GM12878 (cell line): ENCODE measurements at regions not wholly inside any gene's neighbourhood (a gene's known extent, or its start where the extent isn't known, plus 50 kb on each side); places are given as distances from the start of the nearest gene placed in this dataset.

Source experiments
- ATAC-seq: fragments of 200-7000 bp; cut with Tn5 transposase; 3 replicates; pipeline ENCODE4 v1.9.1; 2020; ENCODE audit warnings: mild to moderate bottlenecking, moderate library complexity
- BruUV-seq: library from RNA; stranded (reverse); fragments of 400-500 nt; replicated peaks from 2 replicates; lab custom pipeline; 2021; lab: Mats Ljungman, UMichigan
- CTCF ChIA-PET: fragments of 300-600 bp; sonication (Branson Sonifier 250); formaldehyde crosslinking; extraction: SDS; loops from one replicate; lab custom pipeline; 2021; ENCODE audit warnings: inconsistent platforms; lab: Yijun Ruan, JAX
- POLR2A ChIA-PET: fragments of 350-600 bp; formaldehyde crosslinking; extraction: SDS; loops from one replicate; lab custom pipeline; 2021; ENCODE audit warnings: inconsistent platforms; lab: Charles Lee
- RAD21 ChIA-PET: fragments of 300-600 bp; sonication (Branson Sonifier 250); formaldehyde crosslinking; loops from one replicate; lab custom pipeline; 2023; ENCODE audit warnings: antibody characterized with exemption; ENCODE audit not compliant: unreplicated experiment; lab: Charles Lee
- SMC1A ChIA-PET: fragments of 300-600 bp; sonication (Branson Sonifier 250); formaldehyde crosslinking; loops from one replicate; lab custom pipeline; 2023; ENCODE audit not compliant: unreplicated experiment, uncharacterized antibody; lab: Charles Lee
- DNase-seq: peaks from one replicate; pipeline ENCODE4 v3.0.0-alpha.2; 2011; ENCODE audit warnings: low read depth, low spot score
- FAIRE-seq: peaks from 3 replicates; lab custom pipeline; 2011; peaks lifted over from hg19 to GRCh38; lab: Jason Lieb, UNC
- H2AFZ ChIP-seq: 2 replicates; pipeline ENCODE4 v1.6.0; 2011; ENCODE audit warnings: low read depth, low read length, control low read depth; ENCODE audit not compliant: control insufficient read depth
- H3K27ac ChIP-seq: 2 replicates; pipeline ENCODE4 v1.5.1; 2011; ENCODE audit warnings: control low read depth; ENCODE audit not compliant: control insufficient read depth, insufficient read depth
- H3K27me3 ChIP-seq, 2 experiments: replicated peaks in 1 of 2; 2 replicates each; pipeline versions ENCODE4 v1.6.0 to v1.6.1; 2011; ENCODE audit warnings: low read length in 1 of 2; ENCODE audit not compliant: control insufficient read depth in 2 of 2, insufficient read depth in 2 of 2
- H3K36me3 ChIP-seq, 2 experiments: 2 replicates each; pipeline ENCODE4 v1.5.1; 2011; ENCODE audit warnings: low read length in 1 of 2; ENCODE audit not compliant: control insufficient read depth in 2 of 2, insufficient read depth in 2 of 2
- H3K4me1 ChIP-seq: 2 replicates; pipeline ENCODE4 v1.6.1; 2011; ENCODE audit warnings: mild to moderate bottlenecking, low read length, moderate library complexity, mixed read lengths; ENCODE audit not compliant: control insufficient read depth, insufficient read depth
- H3K4me2 ChIP-seq: 2 replicates; pipeline ENCODE4 v1.6.0; 2011; ENCODE audit warnings: control low read depth; ENCODE audit not compliant: control insufficient read depth, insufficient read depth
- H3K4me3 ChIP-seq: fragments of 200-600 bp; sonication (generic); 2 replicates; pipeline ENCODE4 v1.5.1; 2016
- H3K79me2 ChIP-seq: 2 replicates; pipeline ENCODE4 v1.6.0; 2011; ENCODE audit warnings: low read length; ENCODE audit not compliant: control insufficient read depth, insufficient read depth
- H3K9ac ChIP-seq: 2 replicates; pipeline ENCODE4 v1.8.0; 2011; ENCODE audit warnings: low read length, control low read depth, mixed read lengths; ENCODE audit not compliant: control insufficient read depth, insufficient read depth
- H3K9me3 ChIP-seq: replicated peaks from 3 replicates; pipeline ENCODE4 v1.5.1; 2011; ENCODE audit warnings: mild to moderate bottlenecking, low read length; ENCODE audit not compliant: control insufficient read depth, insufficient read depth
- H4K20me1 ChIP-seq: 2 replicates; pipeline ENCODE4 v1.6.0; 2011; ENCODE audit not compliant: control insufficient read depth, insufficient read depth
- EP300 ChIP-seq, 2 experiments: fragments of 150-350 bp in 1 of 2; IDR thresholded peaks; 2 replicates each; pipeline ENCODE4 v1.6.1; 2011 to 2012; ENCODE audit warnings: low read depth in 2 of 2, low read length in 2 of 2, borderline replicate concordance in 1 of 2, improper control_type of control experiment in 1 of 2, inconsistent platforms in 1 of 2; ENCODE audit not compliant: control insufficient read depth in 1 of 2
- EZH2 ChIP-seq: IDR thresholded peaks from 2 replicates; pipeline ENCODE4 v1.6.1; 2012; ENCODE audit warnings: low read depth, mild to moderate bottlenecking, control low read depth, inconsistent platforms, low read length, borderline replicate concordance; ENCODE audit not compliant: control insufficient read depth
- KDM1A ChIP-seq: fragments of 200-600 bp; sonication (generic); IDR thresholded peaks from 2 replicates; pipeline ENCODE4 v1.6.1; 2016; ENCODE audit warnings: borderline replicate concordance
- SMAD5 ChIP-seq: IDR thresholded peaks from 2 replicates; pipeline ENCODE4 v1.6.1; 2016; ENCODE audit warnings: antibody characterized with exemption, low read depth
- STAT1 ChIP-seq: fragments of 450-650 bp; conservative IDR thresholded peaks from 2 replicates; pipeline ENCODE4 v1.6.1; 2014; ENCODE audit warnings: antibody characterized with exemption, mild to moderate bottlenecking
- YBX1 ChIP-seq: fragments of 450-650 bp; IDR thresholded peaks from 2 replicates; pipeline ENCODE4 v1.6.1; 2016; ENCODE audit warnings: antibody characterized with exemption
- WGBS: methylation state at CpG from one replicate; pipeline ENCODE4 v1.1.6; 2016; ENCODE audit warnings: low lambda C conversion rate; ENCODE audit not compliant: insufficient replicate concordance, insufficient coverage; ENCODE audit errors: missing lambda C conversion rate; 5-methylcytosine and 5-hydroxymethylcytosine counted together
- in situ Hi-C: fragments of 300-500 bp; cut with MboI; formaldehyde crosslinking; loops from 9 replicates; pipeline ENCODE4 v1.14.3; 2018; ENCODE audit warnings: mixed read lengths
- intact Hi-C: fragments of 100-400 bp; cut with micrococcal nuclease; formaldehyde crosslinking; loops from one replicate; pipeline ENCODE4 v1.14.2; 2022; ENCODE audit not compliant: unreplicated experiment
- TF ChIP-seq, protein P1 (sequence below): fragments of 450-650 bp; IDR thresholded peaks from 2 replicates; pipeline ENCODE4 v1.6.1; 2017; ENCODE audit warnings: borderline replicate concordance
- TF ChIP-seq, protein P2 (sequence below): fragments of 450-650 bp; IDR thresholded peaks from 2 replicates; pipeline ENCODE4 v1.6.1; 2018; ENCODE audit warnings: borderline replicate concordance, mild to moderate bottlenecking; ENCODE audit not compliant: partially characterized antibody

DNA sequence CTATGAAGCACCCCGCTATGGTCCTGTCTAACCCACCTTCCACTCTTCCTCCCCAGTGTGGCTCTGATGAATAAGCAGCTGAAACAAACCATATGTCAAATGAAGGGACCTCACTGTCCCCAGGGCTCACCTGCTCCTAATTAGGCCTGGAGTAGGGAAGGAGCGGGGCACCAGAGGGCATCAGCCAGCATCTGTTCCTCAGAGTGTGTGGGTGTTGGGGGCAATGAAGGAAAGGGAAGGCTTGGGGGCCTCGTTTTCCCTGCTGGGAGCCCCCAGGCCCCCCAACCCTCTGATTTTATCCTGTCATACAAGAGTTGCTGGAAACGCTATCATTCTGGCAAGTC, 274.7 kb downstream of the HAUS1 start:
- Histone ChIP-seq H3K27ac (no peak overlapping the region), H3K36me3 (no peaks in the 10 kb centered on the region), H4K20me1 (no peaks in the 10 kb centered on the region), H2AFZ (no peak overlapping the region), H3K79me2 (no peaks in the 10 kb centered on the region), H3K27me3 (peaks cover 0 to 2% of the 10 kb centered on the region in 2 experiments; a peak in 1 of 4 replicates), H3K9ac (no peak overlapping the region), H3K9me3 (no peaks in the 10 kb centered on the region), H3K4me3 (no peak overlapping the region), H3K4me1 (no peaks in the 10 kb centered on the region), H3K4me2 (no peak overlapping the region)
- FAIRE-seq, result no peak
- WGBS, result 23% methylated on average over 4 of the region's 4 CpGs
- ChIA-PET RAD21 (no interaction called here), POLR2A (no interaction called here), SMC1A (no interaction called here), CTCF (no interaction called here)
- no peak for DNase-seq
- BruUV-seq, result no TSS peak
- intact Hi-C loops, result no loop called here
- ATAC-seq, result no peak
- in situ Hi-C loops, result no loop called here
- TF ChIP-seq KDM1A, result no peak
- no peak for TF ChIP-seq EZH2
- TF ChIP-seq EP300 (IDR thresholded peaks at IDR 0.05; ENCODE audit: borderline replicate concordance in 1 of 2, control insufficient read depth in 1 of 2, low read depth in 2 of 2, low read length in 2 of 2), result no peak
- TF ChIP-seq SMAD5, result no peak
- TF ChIP-seq, protein P1, sequence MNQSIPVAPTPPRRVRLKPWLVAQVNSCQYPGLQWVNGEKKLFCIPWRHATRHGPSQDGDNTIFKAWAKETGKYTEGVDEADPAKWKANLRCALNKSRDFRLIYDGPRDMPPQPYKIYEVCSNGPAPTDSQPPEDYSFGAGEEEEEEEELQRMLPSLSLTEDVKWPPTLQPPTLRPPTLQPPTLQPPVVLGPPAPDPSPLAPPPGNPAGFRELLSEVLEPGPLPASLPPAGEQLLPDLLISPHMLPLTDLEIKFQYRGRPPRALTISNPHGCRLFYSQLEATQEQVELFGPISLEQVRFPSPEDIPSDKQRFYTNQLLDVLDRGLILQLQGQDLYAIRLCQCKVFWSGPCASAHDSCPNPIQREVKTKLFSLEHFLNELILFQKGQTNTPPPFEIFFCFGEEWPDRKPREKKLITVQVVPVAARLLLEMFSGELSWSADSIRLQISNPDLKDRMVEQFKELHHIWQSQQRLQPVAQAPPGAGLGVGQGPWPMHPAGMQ, result no peak
- no peak for TF ChIP-seq YBX1
- TF ChIP-seq STAT1, result no peak
- TF ChIP-seq, protein P2, sequence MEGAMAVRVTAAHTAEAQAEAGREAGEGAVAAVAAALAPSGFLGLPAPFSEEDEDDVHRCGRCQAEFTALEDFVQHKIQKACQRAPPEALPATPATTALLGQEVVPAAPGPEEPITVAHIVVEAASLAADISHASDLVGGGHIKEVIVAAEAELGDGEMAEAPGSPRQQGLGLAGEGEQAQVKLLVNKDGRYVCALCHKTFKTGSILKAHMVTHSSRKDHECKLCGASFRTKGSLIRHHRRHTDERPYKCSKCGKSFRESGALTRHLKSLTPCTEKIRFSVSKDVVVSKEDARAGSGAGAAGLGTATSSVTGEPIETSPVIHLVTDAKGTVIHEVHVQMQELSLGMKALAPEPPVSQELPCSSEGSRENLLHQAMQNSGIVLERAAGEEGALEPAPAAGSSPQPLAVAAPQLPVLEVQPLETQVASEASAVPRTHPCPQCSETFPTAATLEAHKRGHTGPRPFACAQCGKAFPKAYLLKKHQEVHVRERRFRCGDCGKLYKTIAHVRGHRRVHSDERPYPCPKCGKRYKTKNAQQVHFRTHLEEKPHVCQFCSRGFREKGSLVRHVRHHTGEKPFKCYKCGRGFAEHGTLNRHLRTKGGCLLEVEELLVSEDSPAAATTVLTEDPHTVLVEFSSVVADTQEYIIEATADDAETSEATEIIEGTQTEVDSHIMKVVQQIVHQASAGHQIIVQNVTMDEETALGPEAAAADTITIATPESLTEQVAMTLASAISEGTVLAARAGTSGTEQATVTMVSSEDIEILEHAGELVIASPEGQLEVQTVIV, result no peak
